GM21367 (cell line): ENCODE measurements at regions not wholly inside any gene's neighbourhood (a gene's known extent, or its start where the extent isn't known, plus 50 kb on each side); places are given as distances from the start of the nearest gene placed in this dataset.

Experiments
- ATAC-seq: cut with Tn5 transposase; IDR thresholded peaks from one replicate; pipeline ENCODE4 v1.9.1; 2021; ENCODE audit not compliant: unreplicated experiment

DNA sequence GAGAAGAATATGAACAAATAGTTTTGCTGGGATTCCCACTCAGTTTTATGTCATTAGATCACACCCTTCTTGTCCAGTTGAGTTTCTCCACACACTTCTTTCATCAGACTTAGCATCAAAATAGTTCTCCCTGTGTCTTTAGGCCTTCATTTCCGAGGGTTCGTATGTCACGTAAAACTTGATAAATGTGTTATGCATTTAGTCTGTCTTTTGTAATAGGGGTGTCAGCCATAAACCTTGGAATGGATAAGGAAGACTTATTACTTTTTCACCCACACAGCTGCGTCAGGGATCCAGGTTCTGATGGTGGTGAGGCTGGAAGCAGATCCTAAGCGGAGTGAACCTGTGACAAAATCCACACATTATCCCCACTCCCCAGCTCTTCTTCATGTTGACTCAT is 246.8 kb downstream of the CD83 start:
- ATAC-seq: no peak

GRCh38 chr6:14365393-14365792 is 247.8 kb downstream of the CD83 start:
- no peak for ATAC-seq

- ATAC-seq: no peak
Observed at GRCh38 chr6:14366315-14366714, 248.7 kb downstream of the CD83 start.

GRCh38 chr6:14366872-14367271 is 249.3 kb downstream of the CD83 start:
- no peak for ATAC-seq

DNA sequence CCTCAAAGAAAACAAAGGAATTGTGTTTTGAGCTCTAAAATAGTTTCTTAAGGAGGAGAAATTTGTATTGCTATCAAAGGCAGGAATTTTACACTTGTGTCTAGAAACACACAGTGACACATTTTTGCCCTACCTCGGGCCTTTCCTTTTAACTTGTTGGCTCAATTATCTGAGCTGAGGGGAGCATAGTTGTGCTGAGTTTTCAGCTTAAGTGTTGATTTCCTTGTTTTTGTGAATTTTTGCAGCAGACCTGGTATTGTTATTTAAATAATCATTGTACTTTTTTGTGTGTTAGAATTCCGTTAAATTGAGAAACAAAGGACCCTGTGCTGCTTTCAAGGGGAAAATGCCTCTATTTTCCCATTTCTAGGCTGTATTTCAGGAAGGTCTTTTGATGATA is 249.7 kb downstream of the CD83 start:
- no peak for ATAC-seq

GRCh38 chr6:14369717-14370116 is 252.1 kb downstream of the CD83 start:
- no peak for ATAC-seq

GRCh38 chr6:14371530-14371929 is 254.0 kb downstream of the CD83 start:
- no peak for ATAC-seq

DNA sequence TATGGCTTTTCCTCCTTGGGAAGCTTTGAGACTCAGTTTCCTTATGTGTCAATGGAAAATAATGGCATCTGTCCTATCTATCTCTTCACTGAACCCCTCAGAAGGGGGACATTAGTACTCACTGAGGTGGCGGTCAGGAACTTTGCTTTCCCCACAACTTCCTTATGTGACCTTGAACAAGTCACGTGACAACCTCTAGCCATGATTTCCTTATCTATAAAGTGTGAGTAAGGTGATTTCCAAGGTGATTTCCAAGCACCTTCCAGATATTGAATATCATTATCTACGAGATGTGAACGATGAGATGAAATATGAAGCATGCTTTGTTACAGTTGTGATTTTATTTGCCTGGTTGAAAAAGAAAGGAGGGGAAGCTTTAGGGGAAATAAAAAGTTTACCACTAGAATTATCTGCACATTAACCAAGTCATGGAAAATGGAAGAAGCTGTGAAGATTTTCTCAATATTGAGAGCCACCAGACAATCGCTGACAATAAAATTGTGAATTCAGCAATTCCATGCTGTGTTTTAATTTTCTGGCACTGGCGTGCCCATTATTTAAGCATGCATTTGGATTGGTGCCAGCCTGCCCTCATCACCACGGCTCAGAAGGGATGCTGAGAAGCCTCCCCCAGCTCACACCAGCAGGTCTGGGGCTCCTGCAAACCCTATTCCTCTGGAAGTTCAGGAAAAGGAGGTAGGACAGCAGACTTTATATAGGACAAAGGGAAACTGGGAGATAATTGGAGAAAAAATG is 255.3 kb downstream of the CD83 start:
- ATAC-seq: no peak

DNA sequence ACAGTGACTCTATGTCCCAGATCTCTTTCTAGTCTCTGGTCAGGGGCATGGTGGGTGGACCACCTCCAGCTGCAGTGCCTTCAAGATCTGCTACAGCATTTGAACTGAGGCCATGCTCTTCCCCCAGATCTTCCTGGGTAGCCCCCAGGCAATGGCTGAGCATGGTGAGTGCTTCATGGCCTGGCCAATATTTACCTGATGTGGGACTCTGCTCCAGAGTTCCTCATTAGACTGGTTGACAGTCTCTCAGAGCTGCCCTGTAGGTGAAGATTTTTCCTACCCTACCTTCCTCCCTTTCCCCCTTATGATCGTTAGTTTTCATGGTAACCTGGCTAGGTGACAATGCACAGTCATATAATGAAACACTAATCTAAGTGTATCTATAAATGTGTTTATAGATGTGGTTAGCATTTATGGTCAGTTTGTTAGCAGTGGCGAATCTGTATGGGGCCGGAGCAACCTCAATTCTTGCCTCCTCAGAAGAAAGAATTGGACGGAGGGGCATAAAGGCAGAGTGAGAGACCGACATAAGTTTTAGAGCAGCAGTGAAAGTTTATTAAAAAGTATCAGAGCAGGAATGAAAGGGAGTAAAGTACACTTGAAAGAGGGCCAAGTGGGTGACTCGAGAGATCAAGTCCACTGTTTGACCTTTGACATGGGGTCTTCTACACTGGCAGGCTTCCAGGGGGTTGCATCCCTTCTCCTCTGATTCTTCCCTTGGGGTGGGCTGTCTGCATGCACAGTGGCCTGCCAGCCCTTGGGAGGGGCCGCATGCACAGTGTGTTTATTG is 256.3 kb downstream of the CD83 start:
- ATAC-seq: no peak

DNA sequence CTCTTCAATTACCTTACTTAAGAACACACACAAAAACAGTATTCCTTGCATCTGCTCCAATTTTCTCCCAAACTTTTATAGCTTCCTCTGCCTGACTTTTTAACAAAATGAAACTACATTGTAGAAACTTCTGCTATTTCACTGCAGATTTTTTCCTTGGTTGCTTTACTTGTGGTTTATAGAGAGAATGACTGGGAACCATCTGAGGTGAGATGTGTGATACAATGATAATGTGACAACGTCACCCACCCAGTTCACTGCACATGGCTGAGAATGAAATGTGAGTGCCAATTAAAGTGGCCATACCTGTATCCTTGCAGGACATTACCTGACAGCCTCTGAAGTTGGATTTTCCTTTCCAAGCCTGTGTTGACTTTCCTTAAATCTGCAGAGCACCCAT is 258.4 kb downstream of the CD83 start:
- no peak for ATAC-seq

DNA sequence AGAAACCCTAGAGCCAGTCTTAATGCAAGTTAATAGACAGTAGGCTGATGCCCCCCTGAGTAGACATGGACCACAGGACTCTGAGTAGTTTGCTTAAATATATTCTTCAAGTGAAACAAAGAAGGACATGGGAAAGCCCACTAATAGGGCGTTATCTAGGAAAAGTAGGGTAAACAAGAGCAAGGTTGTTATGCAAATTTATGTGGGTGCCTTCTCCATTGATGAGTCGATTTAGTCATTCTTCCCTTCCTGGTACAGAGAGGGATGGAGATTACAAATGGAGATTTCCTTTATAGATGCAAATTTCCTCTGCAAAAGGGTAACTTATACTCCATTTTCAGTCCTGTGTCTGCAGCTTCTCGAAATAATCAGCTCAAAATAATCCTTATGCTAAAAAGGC is 262.0 kb downstream of the CD83 start:
- no peak for ATAC-seq

- no peak for ATAC-seq
Observed at GRCh38 chr6:14380086-14380820, 262.7 kb downstream of the CD83 start.

DNA sequence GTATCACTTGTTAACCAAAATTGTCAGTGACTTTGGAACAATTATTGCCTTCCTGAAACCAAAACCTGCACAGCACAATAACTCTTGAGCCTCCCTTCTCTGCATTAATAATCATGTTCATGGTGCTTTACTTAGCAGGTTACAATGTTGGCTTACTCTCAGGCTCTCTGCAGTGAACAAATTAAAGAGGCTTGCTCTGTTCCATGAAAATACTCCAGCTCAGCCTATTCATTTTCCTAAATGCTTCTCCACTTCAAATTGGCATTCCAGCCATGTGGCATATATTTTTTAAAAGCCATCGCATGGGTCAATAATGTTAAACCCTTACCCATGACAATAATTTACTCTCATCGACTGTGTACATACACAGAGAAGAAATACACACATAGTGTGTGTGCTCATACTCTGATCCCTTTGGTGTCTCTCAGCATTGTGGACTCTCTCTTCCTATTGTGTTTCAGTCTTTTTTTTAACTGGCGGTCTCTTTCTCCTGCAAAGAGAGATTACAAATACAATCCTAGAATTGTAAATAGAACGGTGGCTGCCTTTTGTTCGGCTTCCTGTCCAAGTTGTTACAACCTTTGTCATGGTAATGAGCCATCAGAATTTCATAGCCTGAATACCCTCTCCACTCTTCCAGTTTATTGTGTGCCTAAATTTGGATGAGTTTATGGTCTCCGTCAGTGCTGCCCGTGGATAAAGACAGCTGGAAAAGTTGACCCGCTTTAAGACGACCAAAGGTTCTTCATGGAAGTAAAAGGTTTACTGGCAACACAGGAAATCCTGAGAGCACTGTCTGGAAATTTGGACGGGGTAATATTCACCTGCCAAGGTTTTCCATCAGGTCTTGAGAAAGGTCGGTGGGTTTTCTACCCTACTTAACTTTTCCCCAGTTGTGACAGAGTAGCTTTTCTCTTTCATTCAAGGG is 263.6 kb downstream of the CD83 start:
- ATAC-seq: no peak

DNA sequence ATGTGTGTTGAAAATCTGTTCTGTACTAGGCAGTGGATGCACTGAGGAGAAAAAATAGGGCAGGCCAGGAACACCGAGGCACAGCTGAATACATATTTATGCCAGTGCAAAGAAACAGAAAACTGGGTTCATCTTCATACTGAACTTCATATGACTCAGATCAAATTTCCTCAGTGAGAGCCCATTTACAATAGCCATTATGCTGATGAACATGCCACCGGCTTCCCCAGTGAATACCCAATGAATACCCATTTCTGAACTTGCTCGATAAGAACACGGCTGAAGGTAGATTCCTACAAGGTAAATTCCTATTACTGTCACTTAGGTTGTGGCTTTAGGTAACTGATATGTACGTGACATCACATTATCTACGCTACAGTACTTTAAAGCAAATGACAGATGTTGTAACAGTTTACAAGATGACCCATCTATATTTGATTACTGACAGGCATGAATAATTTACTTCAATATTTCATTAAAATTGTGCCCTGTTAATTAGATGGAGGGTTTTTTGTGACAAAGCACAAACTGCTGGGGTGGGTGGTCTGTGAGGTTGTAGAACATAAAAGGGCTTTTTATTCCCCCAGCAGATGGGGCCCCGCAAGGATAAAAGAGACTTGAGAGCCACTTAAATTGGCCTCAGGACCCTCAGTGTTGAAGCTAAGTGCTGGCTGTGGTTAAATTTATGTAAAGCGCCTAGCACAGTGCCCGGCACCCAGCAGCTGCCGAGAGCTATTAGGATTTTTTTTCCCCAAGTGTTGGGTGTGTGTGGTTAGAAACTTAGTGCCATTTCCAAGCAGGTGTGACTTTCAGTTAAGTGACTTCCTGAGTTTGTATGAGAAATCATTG is 264.5 kb downstream of the CD83 start:
- ATAC-seq: no peak

- no peak for ATAC-seq
Observed at GRCh38 chr6:14382678-14383236, 265.2 kb downstream of the CD83 start.

DNA sequence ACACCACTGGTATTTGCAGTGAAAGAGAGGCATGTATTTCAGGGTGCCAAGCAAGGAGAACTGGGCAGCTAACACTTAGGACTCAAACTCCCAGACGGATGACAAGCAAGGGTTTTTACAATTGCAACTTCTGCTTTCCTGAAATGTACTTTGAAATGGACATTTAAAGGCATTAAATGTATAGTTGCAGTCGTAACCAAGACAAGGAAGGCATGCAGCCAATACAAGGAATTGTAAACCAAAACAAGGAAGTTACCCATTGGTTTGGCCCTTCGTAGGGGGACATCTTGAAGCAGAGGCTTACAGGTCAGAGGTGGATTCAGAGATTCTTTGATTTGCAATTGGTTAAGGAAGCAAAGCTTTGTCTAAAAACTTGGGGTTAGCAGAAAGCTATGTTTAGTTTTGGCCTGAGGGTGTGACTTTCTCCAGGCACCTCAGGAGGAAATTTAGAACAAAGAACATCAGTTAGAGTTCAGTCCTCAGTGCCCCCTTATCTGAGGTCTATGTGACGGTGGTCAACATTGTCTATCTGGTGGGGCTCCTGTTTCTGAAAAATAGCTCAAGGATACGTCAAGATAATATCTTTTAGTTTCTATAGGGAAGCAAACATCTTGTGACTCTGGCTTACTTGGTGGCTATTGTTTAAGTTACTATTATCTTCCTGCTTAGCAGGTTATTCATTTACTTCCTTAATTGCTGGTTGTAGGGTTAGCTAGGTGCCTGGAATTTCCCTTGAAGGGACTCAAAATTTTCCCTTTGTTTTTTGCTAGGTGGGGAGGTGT is 266.0 kb downstream of the CD83 start:
- ATAC-seq: no peak

GRCh38 chr6:14384175-14384949 is 266.8 kb downstream of the CD83 start:
- ATAC-seq: no peak

DNA sequence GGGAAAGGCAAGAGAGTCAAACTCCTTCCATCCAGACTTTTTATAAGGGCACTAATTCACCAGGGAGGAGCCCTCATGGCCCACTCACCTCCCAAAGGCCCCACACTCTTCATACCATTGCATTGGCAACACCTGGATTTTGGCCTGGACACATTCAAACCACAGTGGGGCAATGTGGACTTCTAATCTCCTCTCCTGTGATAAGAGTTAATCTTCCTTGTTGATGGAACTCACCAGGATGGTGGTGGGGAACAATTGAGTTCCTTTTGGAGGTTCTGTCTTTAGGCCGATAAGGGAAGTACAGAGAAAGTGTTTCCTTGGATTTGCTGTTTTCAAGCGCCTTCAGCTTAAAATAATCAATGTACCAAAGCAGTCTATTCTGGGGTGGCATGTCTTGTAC is 268.7 kb downstream of the CD83 start:
- no peak for ATAC-seq
